ENCODE measurements at regions not wholly inside any gene's neighbourhood (a gene's known extent, or its start where the extent isn't known, plus 50 kb on each side); places are given as distances from the start of the nearest gene placed in this dataset.

DNA sequence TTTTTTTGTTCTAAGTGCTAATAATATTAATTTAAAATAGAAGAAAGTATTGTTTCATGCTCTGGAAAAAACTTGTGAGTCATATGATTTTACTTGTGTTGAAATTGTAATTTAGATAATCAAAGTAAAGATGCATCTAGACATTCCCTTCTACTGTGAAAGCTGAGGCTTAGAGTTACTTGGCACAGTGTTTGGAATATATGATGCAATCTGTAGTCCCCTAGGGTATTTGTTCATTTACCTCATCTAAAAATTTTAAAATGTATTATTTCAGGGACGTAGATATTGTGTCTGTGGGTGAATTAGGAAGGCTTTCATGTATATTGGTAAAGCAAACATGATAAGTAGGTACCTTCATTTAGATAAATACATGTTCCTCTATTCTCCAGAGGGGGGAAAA is 793.5 kb upstream of the CNTN5 start:
- Histone ChIP-seq H3K4me2 (ENCODE audit: control insufficient read depth, insufficient read depth) (no peak overlapping the region), H3K79me2 (ENCODE audit: control insufficient read depth, insufficient read depth, low read length) (no peaks in the 10 kb centered on the region), H3K9ac (ENCODE audit: control insufficient read depth, insufficient read depth, low read length) (no peak overlapping the region), H3K27me3 (replicated peaks in 1 of 2; ENCODE audit: control insufficient read depth in 2 of 2, insufficient read depth in 2 of 2, low read length in 1 of 2) (no peaks in the 10 kb centered on the region), H3K9me3 (replicated peaks; ENCODE audit: control insufficient read depth, insufficient read depth, low read length) (no peaks in the 10 kb centered on the region), H3K36me3 (ENCODE audit: control insufficient read depth in 2 of 2, insufficient read depth in 2 of 2, low read length in 1 of 2) (no peaks in the 10 kb centered on the region), H3K4me3 (no peak overlapping the region), H3K4me1 (ENCODE audit: control insufficient read depth, insufficient read depth, low read length) (no peaks in the 10 kb centered on the region), H3K27ac (ENCODE audit: control insufficient read depth, insufficient read depth) (no peak overlapping the region), H4K20me1 (ENCODE audit: control insufficient read depth, insufficient read depth) (no peaks in the 10 kb centered on the region), H2AFZ (ENCODE audit: control insufficient read depth, low read depth, low read length) (no peak overlapping the region)
- ChIA-PET SMC1A (ENCODE audit: uncharacterized antibody, unreplicated experiment) (no interaction called here), RAD21 (ENCODE audit: unreplicated experiment) (no interaction called here), POLR2A (no interaction called here), CTCF (no interaction called here)
- DNase-seq (ENCODE audit: low read depth, low spot score), result no peak
- ATAC-seq, result no peak
- 0% methylated on average over 1 of the region's 1 CpG for WGBS (ENCODE audit: insufficient coverage, insufficient replicate concordance, low lambda C conversion rate, missing lambda C conversion rate)
- BruUV-seq (replicated peaks), result no TSS peak
- intact Hi-C loops (cut with micrococcal nuclease; ENCODE audit: unreplicated experiment), result no loop called here
- in situ Hi-C loops (cut with MboI), result no loop called here
- TF ChIP-seq NFYA (IDR thresholded peaks at IDR 0.05; ENCODE audit: borderline replicate concordance, low read depth, low read length) (no peak), MLLT1 (IDR thresholded peaks at IDR 0.05) (no peak), TCF7 (IDR thresholded peaks at IDR 0.05; ENCODE audit: borderline replicate concordance) (no peak), IRF4 (IDR thresholded peaks at IDR 0.05; ENCODE audit: low read depth, low read length) (no peak), SRF (IDR thresholded peaks at IDR 0.05; ENCODE audit: low read depth in 2 of 2, low read length in 2 of 2) (no peak), FOS (IDR thresholded peaks at IDR 0.05; ENCODE audit: borderline replicate concordance, extremely low read depth, insufficient read length) (no peak), PAX8 (IDR thresholded peaks at IDR 0.05) (no peak), PKNOX1 (IDR thresholded peaks at IDR 0.05) (no peak), ETV6 (conservative IDR thresholded peaks at IDR 0.05 in 1 of 2, IDR thresholded peaks at IDR 0.05 in 1 of 2; ENCODE audit: borderline replicate concordance in 1 of 2, low read depth in 1 of 2) (no peak), CBX3 (IDR thresholded peaks at IDR 0.05; ENCODE audit: borderline replicate concordance, low read depth) (no peak), POLR2A (IDR thresholded peaks at IDR 0.05; ENCODE audit: low read depth, low read length) (no peak), YBX1 (IDR thresholded peaks at IDR 0.05) (no peak)
- TF ChIP-seq, protein P1, sequence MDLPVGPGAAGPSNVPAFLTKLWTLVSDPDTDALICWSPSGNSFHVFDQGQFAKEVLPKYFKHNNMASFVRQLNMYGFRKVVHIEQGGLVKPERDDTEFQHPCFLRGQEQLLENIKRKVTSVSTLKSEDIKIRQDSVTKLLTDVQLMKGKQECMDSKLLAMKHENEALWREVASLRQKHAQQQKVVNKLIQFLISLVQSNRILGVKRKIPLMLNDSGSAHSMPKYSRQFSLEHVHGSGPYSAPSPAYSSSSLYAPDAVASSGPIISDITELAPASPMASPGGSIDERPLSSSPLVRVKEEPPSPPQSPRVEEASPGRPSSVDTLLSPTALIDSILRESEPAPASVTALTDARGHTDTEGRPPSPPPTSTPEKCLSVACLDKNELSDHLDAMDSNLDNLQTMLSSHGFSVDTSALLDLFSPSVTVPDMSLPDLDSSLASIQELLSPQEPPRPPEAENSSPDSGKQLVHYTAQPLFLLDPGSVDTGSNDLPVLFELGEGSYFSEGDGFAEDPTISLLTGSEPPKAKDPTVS (IDR thresholded peaks at IDR 0.05; ENCODE audit: low read depth, low read length), result no peak
- TF ChIP-seq, protein P2, sequence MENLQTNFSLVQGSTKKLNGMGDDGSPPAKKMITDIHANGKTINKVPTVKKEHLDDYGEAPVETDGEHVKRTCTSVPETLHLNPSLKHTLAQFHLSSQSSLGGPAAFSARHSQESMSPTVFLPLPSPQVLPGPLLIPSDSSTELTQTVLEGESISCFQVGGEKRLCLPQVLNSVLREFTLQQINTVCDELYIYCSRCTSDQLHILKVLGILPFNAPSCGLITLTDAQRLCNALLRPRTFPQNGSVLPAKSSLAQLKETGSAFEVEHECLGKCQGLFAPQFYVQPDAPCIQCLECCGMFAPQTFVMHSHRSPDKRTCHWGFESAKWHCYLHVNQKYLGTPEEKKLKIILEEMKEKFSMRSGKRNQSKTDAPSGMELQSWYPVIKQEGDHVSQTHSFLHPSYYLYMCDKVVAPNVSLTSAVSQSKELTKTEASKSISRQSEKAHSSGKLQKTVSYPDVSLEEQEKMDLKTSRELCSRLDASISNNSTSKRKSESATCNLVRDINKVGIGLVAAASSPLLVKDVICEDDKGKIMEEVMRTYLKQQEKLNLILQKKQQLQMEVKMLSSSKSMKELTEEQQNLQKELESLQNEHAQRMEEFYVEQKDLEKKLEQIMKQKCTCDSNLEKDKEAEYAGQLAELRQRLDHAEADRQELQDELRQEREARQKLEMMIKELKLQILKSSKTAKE (IDR thresholded peaks at IDR 0.05; ENCODE audit: low read depth, poor library complexity, severe bottlenecking), result no peak
- TF ChIP-seq, protein P3, sequence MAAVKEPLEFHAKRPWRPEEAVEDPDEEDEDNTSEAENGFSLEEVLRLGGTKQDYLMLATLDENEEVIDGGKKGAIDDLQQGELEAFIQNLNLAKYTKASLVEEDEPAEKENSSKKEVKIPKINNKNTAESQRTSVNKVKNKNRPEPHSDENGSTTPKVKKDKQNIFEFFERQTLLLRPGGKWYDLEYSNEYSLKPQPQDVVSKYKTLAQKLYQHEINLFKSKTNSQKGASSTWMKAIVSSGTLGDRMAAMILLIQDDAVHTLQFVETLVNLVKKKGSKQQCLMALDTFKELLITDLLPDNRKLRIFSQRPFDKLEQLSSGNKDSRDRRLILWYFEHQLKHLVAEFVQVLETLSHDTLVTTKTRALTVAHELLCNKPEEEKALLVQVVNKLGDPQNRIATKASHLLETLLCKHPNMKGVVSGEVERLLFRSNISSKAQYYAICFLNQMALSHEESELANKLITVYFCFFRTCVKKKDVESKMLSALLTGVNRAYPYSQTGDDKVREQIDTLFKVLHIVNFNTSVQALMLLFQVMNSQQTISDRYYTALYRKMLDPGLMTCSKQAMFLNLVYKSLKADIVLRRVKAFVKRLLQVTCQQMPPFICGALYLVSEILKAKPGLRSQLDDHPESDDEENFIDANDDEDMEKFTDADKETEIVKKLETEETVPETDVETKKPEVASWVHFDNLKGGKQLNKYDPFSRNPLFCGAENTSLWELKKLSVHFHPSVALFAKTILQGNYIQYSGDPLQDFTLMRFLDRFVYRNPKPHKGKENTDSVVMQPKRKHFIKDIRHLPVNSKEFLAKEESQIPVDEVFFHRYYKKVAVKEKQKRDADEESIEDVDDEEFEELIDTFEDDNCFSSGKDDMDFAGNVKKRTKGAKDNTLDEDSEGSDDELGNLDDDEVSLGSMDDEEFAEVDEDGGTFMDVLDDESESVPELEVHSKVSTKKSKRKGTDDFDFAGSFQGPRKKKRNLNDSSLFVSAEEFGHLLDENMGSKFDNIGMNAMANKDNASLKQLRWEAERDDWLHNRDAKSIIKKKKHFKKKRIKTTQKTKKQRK (IDR thresholded peaks at IDR 0.05; ENCODE audit: low read depth, low read length), result no peak
- FAIRE-seq, result no peak

All from GM12878 (cell line).